ENCODE measurements at regions not wholly inside any gene's neighbourhood (a gene's known extent, or its start where the extent isn't known, plus 50 kb on each side); places are given as distances from the start of the nearest gene placed in this dataset.
A peak's percentile ranks its signal among the peaks of the same experiment; 100 is the strongest.

GRCh38 chr5:139733698-139734538, 61.7 kb upstream of the PSD2 start:
- DNase-seq, result no peak

- no peak for DNase-seq
These were observed 61.1 kb upstream of the PSD2 start for GRCh38 chr5:139734539-139734916.

GRCh38 chr5:139738193-139739149, 57.1 kb upstream of the PSD2 start:
- DNase-seq, result no peak

GRCh38 chr5:139739150-139739974, 56.2 kb upstream of the PSD2 start:
- no peak for DNase-seq

- no peak for DNase-seq
These were observed 55.2 kb upstream of the PSD2 start for GRCh38 chr5:139740138-139740991.

- no peak for DNase-seq
These were observed 54.5 kb upstream of the PSD2 start for GRCh38 chr5:139740992-139741672.

GRCh38 chr5:139741823-139742172, 53.8 kb upstream of the PSD2 start:
- no peak for DNase-seq

GRCh38 chr5:139742173-139742903, 53.3 kb upstream of the PSD2 start:
- no peak for DNase-seq

- DNase-seq, result no peak
These were observed 52.4 kb upstream of the PSD2 start for GRCh38 chr5:139743001-139743771.

- no peak for DNase-seq
These were observed 51.8 kb upstream of the PSD2 start for GRCh38 chr5:139743804-139744203.

GRCh38 chr5:139744471-139745131, 51.0 kb upstream of the PSD2 start:
- no peak for DNase-seq

GRCh38 chr5:139745132-139745799, 50.3 kb upstream of the PSD2 start:
- no peak for DNase-seq

- peak; percentile 82 for DNase-seq
These were observed 49.6 kb upstream of the PSD2 start for GRCh38 chr5:139745800-139746690.

Measured in right kidney (tissue), 1 donor.